Immature natural killer cell (primary cell): ENCODE measurements at regions not wholly inside any gene's neighbourhood (a gene's known extent, or its start where the extent isn't known, plus 50 kb on each side); places are given as distances from the start of the nearest gene placed in this dataset.
A peak's percentile ranks its signal among the peaks of the same experiment; 100 is the strongest.

Experiments
- DNase-seq, 3 donors: peaks; one replicate each; pipeline ENCODE4 v3.0.0; 2022; ENCODE audit warnings: mixed read lengths in 1 of 3
- H3K27ac Mint-ChIP-seq, 6 donors: one replicate each; pipeline ENCODE4 v1.8.0; 2020; ENCODE audit warnings: mixed read lengths in 6 of 6, mild to moderate bottlenecking in 5 of 6, inconsistent platforms in 4 of 6, moderate library complexity in 3 of 6
- H3K27me3 Mint-ChIP-seq, 3 donors: one replicate each; pipeline ENCODE4 v1.8.0; 2020 to 2021; ENCODE audit warnings: low read depth in 3 of 3, mild to moderate bottlenecking in 3 of 3, mixed read lengths in 3 of 3, moderate library complexity in 3 of 3, inconsistent platforms in 1 of 3
- H3K36me3 Mint-ChIP-seq, 3 donors: one replicate each; pipeline ENCODE4 v1.8.0; 2020; ENCODE audit warnings: mixed read lengths in 3 of 3, inconsistent platforms in 2 of 3, mild to moderate bottlenecking in 2 of 3
- H3K4me1 Mint-ChIP-seq, 2 donors: one replicate each; pipeline ENCODE4 v1.8.0; 2020; ENCODE audit warnings: inconsistent platforms in 2 of 2, mild to moderate bottlenecking in 2 of 2, mixed read lengths in 2 of 2, moderate library complexity in 1 of 2
- H3K4me3 Mint-ChIP-seq, 5 donors: one replicate each; pipeline ENCODE4 v1.8.0; 2020; ENCODE audit warnings: mild to moderate bottlenecking in 5 of 5, mixed read lengths in 5 of 5, inconsistent platforms in 3 of 5, moderate library complexity in 3 of 5
- H3K9me3 Mint-ChIP-seq, 6 donors: one replicate each; pipeline ENCODE4 v1.8.0; 2020; ENCODE audit warnings: mild to moderate bottlenecking in 6 of 6, mixed read lengths in 6 of 6, inconsistent platforms in 4 of 6, moderate library complexity in 3 of 6

GRCh38 chr3:152195206-152195605, 73.5 kb upstream of the MBNL1 start:
- Mint-ChIP-seq H3K9me3 (no peaks in the 10 kb centered on the region), H3K27me3 (peaks cover 0 to 8% (median 2%) of the 10 kb centered on the region in 3 donors), H3K4me3 (peak overlapping the region in 4 of 5 donors; percentile 28 to 78 (median 42)), H3K36me3 (peaks cover 0 to 6% (median 0%) of the 10 kb centered on the region in 3 donors), H3K4me1 (peaks cover 74 to 85% of the 10 kb centered on the region in 2 donors), H3K27ac (peak overlapping the region in 5 of 6 donors; percentile 72 to 94 (median 87))
- no peak for DNase-seq

GRCh38 chr3:152196782-152197181, 71.9 kb upstream of the MBNL1 start:
- Mint-ChIP-seq H3K27ac (peak overlapping the region; percentile 94 to 97 (median 94)), H3K4me1 (peaks cover 86 to 98% of the 10 kb centered on the region in 2 donors), H3K27me3 (peaks cover 2 to 12% (median 5%) of the 10 kb centered on the region in 3 donors), H3K4me3 (peak overlapping the region; percentile 82 to 96 (median 85)), H3K9me3 (no peaks in the 10 kb centered on the region), H3K36me3 (peaks cover 0 to 6% (median 0%) of the 10 kb centered on the region in 3 donors)
- peak in 1 of 3 donors; percentile 42 for DNase-seq

GRCh38 chr3:152197451-152197850, 71.3 kb upstream of the MBNL1 start:
- Mint-ChIP-seq H3K27me3 (peaks cover 2 to 12% (median 5%) of the 10 kb centered on the region in 3 donors), H3K4me3 (peak overlapping the region; percentile 67 to 96 (median 85)), H3K27ac (peak overlapping the region; percentile 92 to 98 (median 94)), H3K9me3 (no peaks in the 10 kb centered on the region), H3K36me3 (peaks cover 0 to 6% (median 0%) of the 10 kb centered on the region in 3 donors), H3K4me1 (peaks cover 83 to 98% of the 10 kb centered on the region in 2 donors)
- no peak for DNase-seq

- peak overlapping the region; percentile 92 to 98 (median 94) for H3K27ac Mint-ChIP-seq
- H3K4me3 Mint-ChIP-seq = peak overlapping the region; percentile 67 to 96 (median 85)
- no peaks in the 10 kb centered on the region for H3K9me3 Mint-ChIP-seq
- H3K36me3 Mint-ChIP-seq = peaks cover 0 to 6% (median 0%) of the 10 kb centered on the region in 3 donors
- DNase-seq = no peak
- peaks cover 2 to 12% (median 5%) of the 10 kb centered on the region in 3 donors for H3K27me3 Mint-ChIP-seq
- H3K4me1 Mint-ChIP-seq = peaks cover 85 to 98% of the 10 kb centered on the region in 2 donors
Observed at GRCh38 chr3:152197937-152198336, 70.8 kb upstream of the MBNL1 start.

- Mint-ChIP-seq H3K27ac (peak overlapping the region; percentile 92 to 98 (median 94)), H3K4me1 (peaks cover 85 to 98% of the 10 kb centered on the region in 2 donors), H3K27me3 (peaks cover 5 to 12% (median 5%) of the 10 kb centered on the region in 3 donors), H3K4me3 (peak overlapping the region; percentile 67 to 96 (median 82)), H3K9me3 (no peaks in the 10 kb centered on the region), H3K36me3 (peaks cover 0 to 6% (median 0%) of the 10 kb centered on the region in 3 donors)
- DNase-seq = no peak
Observed at GRCh38 chr3:152198665-152199064, 70.1 kb upstream of the MBNL1 start.

- Mint-ChIP-seq H3K36me3 (peaks cover 0 to 6% (median 0%) of the 10 kb centered on the region in 3 donors), H3K27ac (peak overlapping the region; percentile 92 to 98 (median 94)), H3K4me3 (peak overlapping the region; percentile 67 to 96 (median 82)), H3K4me1 (peaks cover 85 to 98% of the 10 kb centered on the region in 2 donors), H3K27me3 (peaks cover 5 to 11% (median 5%) of the 10 kb centered on the region in 3 donors), H3K9me3 (no peaks in the 10 kb centered on the region)
- peak in 2 of 3 donors; percentile 19 to 22 for DNase-seq
Observed at GRCh38 chr3:152199102-152199840, 69.5 kb upstream of the MBNL1 start.

GRCh38 chr3:152200476-152201420, 68.0 kb upstream of the MBNL1 start:
- Mint-ChIP-seq H3K9me3 (no peaks in the 10 kb centered on the region), H3K4me1 (peaks cover 86 to 99% of the 10 kb centered on the region in 2 donors), H3K27me3 (peaks cover 5 to 7% (median 6%) of the 10 kb centered on the region in 3 donors), H3K36me3 (peaks cover 0 to 6% (median 0%) of the 10 kb centered on the region in 3 donors), H3K4me3 (peak overlapping the region; percentile 67 to 89 (median 82)), H3K27ac (peak overlapping the region; percentile 92 to 98 (median 94))
- peak; percentile 23 to 46 (median 39) for DNase-seq

- peaks cover 72 to 100% of the 10 kb centered on the region in 2 donors for H3K4me1 Mint-ChIP-seq
- peak overlapping the region; percentile 88 to 94 (median 93) for H3K27ac Mint-ChIP-seq
- H3K4me3 Mint-ChIP-seq = peak overlapping the region; percentile 84 to 93 (median 88)
- no peaks in the 10 kb centered on the region for H3K9me3 Mint-ChIP-seq
- peaks cover under 1 to 4% (median 3%) of the 10 kb centered on the region in 3 donors for H3K36me3 Mint-ChIP-seq
- DNase-seq = peak in 1 of 3 donors; percentile 25
- H3K27me3 Mint-ChIP-seq = peaks cover 4 to 5% (median 5%) of the 10 kb centered on the region in 3 donors
Observed at GRCh38 chr3:152202976-152203626, 65.6 kb upstream of the MBNL1 start.

- Mint-ChIP-seq H3K4me1 (peaks cover 69 to 100% of the 10 kb centered on the region in 2 donors), H3K27me3 (peaks cover 4 to 5% (median 5%) of the 10 kb centered on the region in 3 donors), H3K36me3 (peaks cover 0 to 4% (median 3%) of the 10 kb centered on the region in 3 donors), H3K9me3 (no peaks in the 10 kb centered on the region), H3K27ac (peak overlapping the region; percentile 88 to 94 (median 93)), H3K4me3 (peak overlapping the region; percentile 84 to 93 (median 88))
- no peak for DNase-seq
Observed at GRCh38 chr3:152203652-152204051, 65.1 kb upstream of the MBNL1 start.

- H3K36me3 Mint-ChIP-seq = peaks cover 0 to 4% (median 3%) of the 10 kb centered on the region in 3 donors
- no peaks in the 10 kb centered on the region for H3K9me3 Mint-ChIP-seq
- H3K4me1 Mint-ChIP-seq = peaks cover 63 to 100% of the 10 kb centered on the region in 2 donors
- peaks cover 4 to 5% (median 5%) of the 10 kb centered on the region in 3 donors for H3K27me3 Mint-ChIP-seq
- H3K27ac Mint-ChIP-seq = peak overlapping the region; percentile 81 to 94 (median 92)
- DNase-seq = no peak
- peak overlapping the region; percentile 76 to 93 (median 87) for H3K4me3 Mint-ChIP-seq
Observed at GRCh38 chr3:152204218-152204617, 64.5 kb upstream of the MBNL1 start.

GRCh38 chr3:152205097-152205593, 63.6 kb upstream of the MBNL1 start:
- Mint-ChIP-seq H3K9me3 (no peaks in the 10 kb centered on the region), H3K27ac (peak overlapping the region; percentile 88 to 97 (median 96)), H3K36me3 (peaks cover 0 to 4% (median 3%) of the 10 kb centered on the region in 3 donors), H3K27me3 (peaks cover 4 to 8% (median 5%) of the 10 kb centered on the region in 3 donors), H3K4me3 (peak overlapping the region; percentile 81 to 94 (median 91)), H3K4me1 (peaks cover 54 to 93% of the 10 kb centered on the region in 2 donors)
- peak; percentile 24 to 41 (median 37) for DNase-seq

GRCh38 chr3:152206243-152206760, 62.4 kb upstream of the MBNL1 start:
- DNase-seq = no peak
- Mint-ChIP-seq H3K9me3 (no peaks in the 10 kb centered on the region), H3K27me3 (peaks cover 2 to 8% (median 5%) of the 10 kb centered on the region in 3 donors), H3K36me3 (peaks cover 0 to 4% (median 3%) of the 10 kb centered on the region in 3 donors), H3K4me3 (peak overlapping the region in 3 of 5 donors; percentile 87 to 94 (median 91)), H3K27ac (peak overlapping the region; percentile 88 to 97 (median 96)), H3K4me1 (peaks cover 44 to 81% of the 10 kb centered on the region in 2 donors)
